HepG2 (cell line): ENCODE measurements at regions not wholly inside any gene's neighbourhood (a gene's known extent, or its start where the extent isn't known, plus 50 kb on each side); places are given as distances from the start of the nearest gene placed in this dataset.

ENCODE experiments used
- HDAC2 ChIP-seq: sonication (generic); formaldehyde crosslinking; IDR thresholded peaks from 2 replicates; pipeline ENCODE4 v1.4.0; 2020; ENCODE audit warnings: missing genetic modification reagents
- HHEX ChIP-seq: IDR thresholded peaks from 2 replicates; pipeline ENCODE4 v1.6.1; 2016; ENCODE audit warnings: control low read depth
- HMG20A ChIP-seq: IDR thresholded peaks from 2 replicates; pipeline ENCODE4 v1.6.1; 2016; ENCODE audit warnings: borderline replicate concordance
- KDM1A ChIP-seq: IDR thresholded peaks from 2 replicates; pipeline ENCODE4 v1.6.1; 2016; ENCODE audit warnings: missing compliant biosample characterization
- KDM2A ChIP-seq: sonication (generic); formaldehyde crosslinking; IDR thresholded peaks from 2 replicates; pipeline ENCODE4 v1.4.0; 2020; ENCODE audit warnings: low read depth, missing genetic modification reagents, borderline replicate concordance
- KDM5B ChIP-seq: sonication (generic); formaldehyde crosslinking; IDR thresholded peaks from 2 replicates; pipeline ENCODE4 v1.4.0; 2020; ENCODE audit warnings: missing genetic modification reagents, mild to moderate bottlenecking, borderline replicate concordance
- RAD21 ChIP-seq: fragments of 450-650 bp; formaldehyde crosslinking; IDR thresholded peaks from 2 replicates; pipeline ENCODE4 v1.5.0; 2020; ENCODE audit warnings: mild to moderate bottlenecking
- SIX1 ChIP-seq: sonication (generic); formaldehyde crosslinking; IDR thresholded peaks from 2 replicates; pipeline ENCODE4 v1.4.0; 2020; ENCODE audit warnings: missing genetic modification reagents, borderline replicate concordance
- SNAPC2 ChIP-seq: sonication (generic); formaldehyde crosslinking; IDR thresholded peaks from 2 replicates; pipeline ENCODE4 v1.8.1; 2022; ENCODE audit warnings: mild to moderate bottlenecking, missing genetic modification reagents
- TEAD2 ChIP-seq: sonication (generic); formaldehyde crosslinking; IDR thresholded peaks from 2 replicates; pipeline ENCODE4 v1.9.0; 2021; ENCODE audit warnings: missing genetic modification reagents
- ZNF256 ChIP-seq: sonication (generic); formaldehyde crosslinking; conservative IDR thresholded peaks from 2 replicates; pipeline ENCODE4 v1.4.0; 2020; ENCODE audit warnings: missing genetic modification reagents
- ZNF264 ChIP-seq: sonication (generic); formaldehyde crosslinking; IDR thresholded peaks from 2 replicates; pipeline ENCODE4 v1.4.0; 2020; ENCODE audit warnings: missing genetic modification reagents
- ZNF451 ChIP-seq: sonication (generic); formaldehyde crosslinking; IDR thresholded peaks from 2 replicates; pipeline ENCODE4 v1.5.0; 2020; ENCODE audit warnings: mild to moderate bottlenecking, missing genetic modification reagents
- ZNF460 ChIP-seq: sonication (generic); formaldehyde crosslinking; IDR thresholded peaks from 2 replicates; pipeline ENCODE4 v1.5.1; 2020; ENCODE audit warnings: missing genetic modification reagents, mild to moderate bottlenecking, borderline replicate concordance
- TF ChIP-seq, protein P1 (sequence below): sonication (generic); formaldehyde crosslinking; IDR thresholded peaks from 2 replicates; pipeline ENCODE4 v1.4.0; 2020; ENCODE audit warnings: missing genetic modification reagents, borderline replicate concordance
- TF ChIP-seq, protein P2 (sequence below): sonication (generic); formaldehyde crosslinking; IDR thresholded peaks from 2 replicates; pipeline ENCODE4 v1.4.0; 2020; ENCODE audit warnings: missing genetic modification reagents, mild to moderate bottlenecking, borderline replicate concordance
- TF ChIP-seq, protein P3 (sequence below): sonication (generic); formaldehyde crosslinking; IDR thresholded peaks from 2 replicates; pipeline ENCODE4 v1.8.1; 2022; ENCODE audit warnings: mild to moderate bottlenecking, missing genetic modification reagents
- TF ChIP-seq, protein P4 (sequence below): sonication (generic); formaldehyde crosslinking; conservative IDR thresholded peaks from 2 replicates; pipeline ENCODE4 v1.4.0; 2020; ENCODE audit warnings: missing genetic modification reagents

DNA sequence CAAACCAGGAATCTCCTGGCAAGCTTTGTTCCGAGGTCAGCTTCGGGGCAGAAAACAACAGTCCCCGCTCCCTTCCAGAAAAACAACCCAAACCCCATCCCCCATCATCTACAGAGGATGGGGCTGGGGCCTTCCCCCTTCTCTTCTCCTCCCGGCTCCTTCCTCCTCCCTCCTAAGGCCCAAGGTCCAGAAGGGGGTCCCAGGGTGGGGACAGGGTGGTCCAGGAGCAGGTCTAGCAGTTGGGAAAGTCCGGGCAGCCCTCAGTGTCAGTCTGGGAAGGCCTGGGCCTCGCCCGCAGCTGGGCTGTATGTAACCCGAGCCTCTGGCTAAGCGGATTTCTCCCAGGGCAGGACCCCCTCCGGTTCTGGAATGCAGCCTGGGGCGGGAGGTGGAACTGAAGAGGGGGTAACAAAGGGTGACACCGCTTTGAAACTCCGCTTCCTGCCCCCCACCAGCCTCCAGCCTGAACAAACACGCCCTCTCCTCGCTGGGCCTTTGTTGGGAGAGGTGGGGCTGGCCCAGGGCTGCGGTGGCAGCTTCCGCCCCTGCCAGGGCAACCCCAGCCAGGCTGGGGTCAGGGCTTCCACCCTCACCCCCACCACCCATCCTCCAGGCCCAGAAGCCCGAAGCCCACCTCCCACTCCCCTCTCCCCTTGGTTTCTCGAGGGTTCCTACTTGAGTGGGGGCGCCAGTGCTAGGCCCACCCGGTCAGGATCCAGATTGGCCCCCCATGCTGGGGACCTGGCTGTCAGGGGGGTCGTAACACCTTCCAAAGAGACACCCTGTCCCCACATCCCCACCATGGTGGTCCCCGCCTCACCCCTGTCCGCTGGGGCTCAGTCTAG, 63.5 kb downstream of the C9orf50 start (continued):
- TF ChIP-seq, protein P1, sequence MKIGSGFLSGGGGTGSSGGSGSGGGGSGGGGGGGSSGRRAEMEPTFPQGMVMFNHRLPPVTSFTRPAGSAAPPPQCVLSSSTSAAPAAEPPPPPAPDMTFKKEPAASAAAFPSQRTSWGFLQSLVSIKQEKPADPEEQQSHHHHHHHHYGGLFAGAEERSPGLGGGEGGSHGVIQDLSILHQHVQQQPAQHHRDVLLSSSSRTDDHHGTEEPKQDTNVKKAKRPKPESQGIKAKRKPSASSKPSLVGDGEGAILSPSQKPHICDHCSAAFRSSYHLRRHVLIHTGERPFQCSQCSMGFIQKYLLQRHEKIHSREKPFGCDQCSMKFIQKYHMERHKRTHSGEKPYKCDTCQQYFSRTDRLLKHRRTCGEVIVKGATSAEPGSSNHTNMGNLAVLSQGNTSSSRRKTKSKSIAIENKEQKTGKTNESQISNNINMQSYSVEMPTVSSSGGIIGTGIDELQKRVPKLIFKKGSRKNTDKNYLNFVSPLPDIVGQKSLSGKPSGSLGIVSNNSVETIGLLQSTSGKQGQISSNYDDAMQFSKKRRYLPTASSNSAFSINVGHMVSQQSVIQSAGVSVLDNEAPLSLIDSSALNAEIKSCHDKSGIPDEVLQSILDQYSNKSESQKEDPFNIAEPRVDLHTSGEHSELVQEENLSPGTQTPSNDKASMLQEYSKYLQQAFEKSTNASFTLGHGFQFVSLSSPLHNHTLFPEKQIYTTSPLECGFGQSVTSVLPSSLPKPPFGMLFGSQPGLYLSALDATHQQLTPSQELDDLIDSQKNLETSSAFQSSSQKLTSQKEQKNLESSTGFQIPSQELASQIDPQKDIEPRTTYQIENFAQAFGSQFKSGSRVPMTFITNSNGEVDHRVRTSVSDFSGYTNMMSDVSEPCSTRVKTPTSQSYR (CRISPR knock-in tag): peak; percentile 94
- TF ChIP-seq, protein P2, sequence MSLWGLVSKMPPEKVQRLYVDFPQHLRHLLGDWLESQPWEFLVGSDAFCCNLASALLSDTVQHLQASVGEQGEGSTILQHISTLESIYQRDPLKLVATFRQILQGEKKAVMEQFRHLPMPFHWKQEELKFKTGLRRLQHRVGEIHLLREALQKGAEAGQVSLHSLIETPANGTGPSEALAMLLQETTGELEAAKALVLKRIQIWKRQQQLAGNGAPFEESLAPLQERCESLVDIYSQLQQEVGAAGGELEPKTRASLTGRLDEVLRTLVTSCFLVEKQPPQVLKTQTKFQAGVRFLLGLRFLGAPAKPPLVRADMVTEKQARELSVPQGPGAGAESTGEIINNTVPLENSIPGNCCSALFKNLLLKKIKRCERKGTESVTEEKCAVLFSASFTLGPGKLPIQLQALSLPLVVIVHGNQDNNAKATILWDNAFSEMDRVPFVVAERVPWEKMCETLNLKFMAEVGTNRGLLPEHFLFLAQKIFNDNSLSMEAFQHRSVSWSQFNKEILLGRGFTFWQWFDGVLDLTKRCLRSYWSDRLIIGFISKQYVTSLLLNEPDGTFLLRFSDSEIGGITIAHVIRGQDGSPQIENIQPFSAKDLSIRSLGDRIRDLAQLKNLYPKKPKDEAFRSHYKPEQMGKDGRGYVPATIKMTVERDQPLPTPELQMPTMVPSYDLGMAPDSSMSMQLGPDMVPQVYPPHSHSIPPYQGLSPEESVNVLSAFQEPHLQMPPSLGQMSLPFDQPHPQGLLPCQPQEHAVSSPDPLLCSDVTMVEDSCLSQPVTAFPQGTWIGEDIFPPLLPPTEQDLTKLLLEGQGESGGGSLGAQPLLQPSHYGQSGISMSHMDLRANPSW: peak; percentile 99
- TF ChIP-seq KDM1A (CRISPR knock-in tag) (peak; percentile 70), ZNF264 (no peak), SIX1 (CRISPR knock-in tag) (peak; percentile 99), KDM5B (peak; percentile 49; the same call in 1 of the 2 replicates), HMG20A (CRISPR knock-in tag) (peak; percentile 96), RAD21 (CRISPR knock-in tag) (peak; percentile 78), ZNF451 (CRISPR knock-in tag) (peak; percentile 98), SNAPC2 (peak; percentile 91; the same call in 1 of the 2 replicates), ZNF256 (CRISPR knock-in tag) (0 out of 2 replicates have a peak, but pooled peaks have one; percentile 58), HDAC2 (CRISPR knock-in tag) (peak; percentile 96), ZNF460 (CRISPR knock-in tag) (peak; percentile 49; the same call in 1 of the 2 replicates), TEAD2 (CRISPR knock-in tag) (no peak), HHEX (CRISPR knock-in tag) (peak; percentile 62; the same call in 1 of the 2 replicates), KDM2A (CRISPR knock-in tag) (peak; percentile 92)
- TF ChIP-seq, protein P3, sequence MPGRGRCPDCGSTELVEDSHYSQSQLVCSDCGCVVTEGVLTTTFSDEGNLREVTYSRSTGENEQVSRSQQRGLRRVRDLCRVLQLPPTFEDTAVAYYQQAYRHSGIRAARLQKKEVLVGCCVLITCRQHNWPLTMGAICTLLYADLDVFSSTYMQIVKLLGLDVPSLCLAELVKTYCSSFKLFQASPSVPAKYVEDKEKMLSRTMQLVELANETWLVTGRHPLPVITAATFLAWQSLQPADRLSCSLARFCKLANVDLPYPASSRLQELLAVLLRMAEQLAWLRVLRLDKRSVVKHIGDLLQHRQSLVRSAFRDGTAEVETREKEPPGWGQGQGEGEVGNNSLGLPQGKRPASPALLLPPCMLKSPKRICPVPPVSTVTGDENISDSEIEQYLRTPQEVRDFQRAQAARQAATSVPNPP: peak; percentile 94
- TF ChIP-seq, protein P4, sequence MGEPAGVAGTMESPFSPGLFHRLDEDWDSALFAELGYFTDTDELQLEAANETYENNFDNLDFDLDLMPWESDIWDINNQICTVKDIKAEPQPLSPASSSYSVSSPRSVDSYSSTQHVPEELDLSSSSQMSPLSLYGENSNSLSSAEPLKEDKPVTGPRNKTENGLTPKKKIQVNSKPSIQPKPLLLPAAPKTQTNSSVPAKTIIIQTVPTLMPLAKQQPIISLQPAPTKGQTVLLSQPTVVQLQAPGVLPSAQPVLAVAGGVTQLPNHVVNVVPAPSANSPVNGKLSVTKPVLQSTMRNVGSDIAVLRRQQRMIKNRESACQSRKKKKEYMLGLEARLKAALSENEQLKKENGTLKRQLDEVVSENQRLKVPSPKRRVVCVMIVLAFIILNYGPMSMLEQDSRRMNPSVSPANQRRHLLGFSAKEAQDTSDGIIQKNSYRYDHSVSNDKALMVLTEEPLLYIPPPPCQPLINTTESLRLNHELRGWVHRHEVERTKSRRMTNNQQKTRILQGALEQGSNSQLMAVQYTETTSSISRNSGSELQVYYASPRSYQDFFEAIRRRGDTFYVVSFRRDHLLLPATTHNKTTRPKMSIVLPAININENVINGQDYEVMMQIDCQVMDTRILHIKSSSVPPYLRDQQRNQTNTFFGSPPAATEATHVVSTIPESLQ: no peak
